Globus pallidus (tissue), 1 donor: ENCODE measurements at regions not wholly inside any gene's neighbourhood (a gene's known extent, or its start where the extent isn't known, plus 50 kb on each side); places are given as distances from the start of the nearest gene placed in this dataset.

Experiments used
- DNase-seq: peaks from one replicate; pipeline ENCODE4 v3.0.0-alpha.2; 2015; ENCODE audit warnings: low spot score

DNA sequence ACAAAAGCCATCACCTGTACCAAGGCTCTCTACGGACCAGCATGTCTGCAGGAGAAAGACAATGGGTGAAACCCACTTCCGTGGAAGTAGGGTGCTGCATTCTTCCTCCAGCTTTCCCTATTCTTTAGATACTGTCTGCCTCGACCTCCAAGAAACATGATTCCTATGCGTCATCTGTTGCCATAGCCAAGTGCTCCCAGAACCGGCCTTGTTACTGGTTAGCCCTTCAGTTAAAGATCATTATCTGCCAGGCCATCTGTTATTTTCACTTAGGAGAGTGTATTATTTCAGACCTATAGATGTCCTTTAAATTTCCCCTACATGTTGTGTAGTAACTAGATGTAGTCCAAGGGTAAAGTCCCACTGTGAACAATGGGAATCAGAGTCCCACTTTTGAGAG is 89.0 kb upstream of the KIAA1217 start:
- DNase-seq, result no peak

DNA sequence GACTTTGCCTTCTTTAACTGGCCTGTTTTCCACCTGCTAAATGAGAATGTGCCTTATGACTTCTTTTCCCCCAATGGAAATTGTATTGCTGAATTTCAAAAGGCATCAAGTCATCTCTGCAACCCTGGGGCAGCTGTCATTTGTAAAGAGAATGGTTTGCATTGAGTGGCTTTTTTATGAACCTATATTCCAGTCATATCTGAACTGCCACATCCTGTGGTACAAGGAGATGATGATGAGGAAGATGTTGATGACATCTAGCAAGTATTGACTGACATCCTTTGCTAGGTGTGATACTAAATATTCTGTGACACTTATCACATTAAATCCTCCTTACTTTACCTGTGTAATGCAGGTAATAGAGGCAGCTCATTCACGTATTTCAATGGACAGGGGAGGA is 88.3 kb upstream of the KIAA1217 start:
- no peak for DNase-seq

DNA sequence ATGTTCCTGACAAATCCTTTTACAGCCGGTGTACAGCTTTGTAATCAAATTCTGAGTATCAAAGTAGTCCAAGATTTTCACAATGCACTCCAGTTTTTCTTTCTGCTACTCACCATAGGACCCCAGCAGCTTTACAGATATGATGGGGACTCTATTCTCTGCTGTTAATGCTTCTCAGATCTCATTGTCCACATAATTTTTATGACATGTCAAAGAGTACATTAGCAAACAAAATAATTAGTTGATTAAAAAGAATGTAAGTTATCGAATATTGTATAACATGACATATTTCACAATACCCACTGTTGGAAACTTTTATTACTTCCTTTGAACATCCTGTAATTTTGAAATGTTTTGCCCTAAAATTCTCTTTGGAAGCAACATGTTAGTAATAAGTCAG is 81.4 kb upstream of the KIAA1217 start:
- DNase-seq, result no peak

DNA sequence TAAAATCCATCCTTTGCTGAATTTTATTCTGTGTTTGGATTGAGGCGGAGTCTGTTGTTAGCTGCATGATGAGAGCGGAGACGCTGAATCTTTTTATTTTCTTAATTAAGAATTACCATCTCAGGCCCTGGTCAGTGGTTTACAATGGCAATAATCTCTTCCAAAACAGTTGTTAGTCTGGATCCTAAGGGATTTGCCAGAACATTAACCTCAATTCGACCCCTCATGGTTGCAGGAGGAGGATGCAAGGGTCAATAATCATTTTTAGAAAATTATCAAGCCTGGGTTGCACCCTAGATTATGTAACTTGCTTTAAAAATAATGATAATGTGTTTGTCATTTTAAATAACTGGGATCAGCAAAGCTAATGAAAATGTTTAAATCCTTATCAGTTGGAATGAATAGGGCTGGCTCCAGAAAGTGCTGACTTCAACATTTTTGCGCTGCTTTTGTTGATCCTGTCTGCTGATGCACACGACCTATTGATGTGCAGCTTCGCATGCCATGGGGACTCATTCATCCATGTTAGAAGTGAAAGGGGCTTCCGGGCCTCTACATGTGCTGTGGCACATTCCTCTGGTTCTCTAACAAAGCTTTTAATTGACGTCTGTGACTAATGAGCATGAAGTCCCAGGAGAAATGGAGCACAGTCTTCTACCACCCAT is 80.7 kb upstream of the KIAA1217 start:
- no peak for DNase-seq

DNA sequence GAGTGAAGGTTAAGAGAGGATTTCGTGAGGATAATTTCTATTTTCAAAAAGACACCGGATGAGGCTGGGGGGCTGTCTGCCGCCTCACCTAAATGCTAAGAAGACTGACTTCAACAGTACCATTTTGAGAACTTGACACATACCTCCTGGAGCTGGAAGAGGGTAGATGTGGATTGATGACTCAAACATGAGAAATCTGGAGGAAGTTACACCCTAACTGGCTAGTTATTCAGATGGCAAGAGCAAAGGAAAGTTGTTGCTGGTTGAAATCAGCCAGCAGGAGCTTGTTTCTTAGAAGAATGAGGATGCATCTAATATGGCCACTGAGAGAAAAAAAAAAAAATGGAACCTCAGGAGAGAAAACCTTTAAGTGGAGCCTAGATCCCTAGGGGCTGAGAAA is 76.2 kb upstream of the KIAA1217 start:
- no peak for DNase-seq

DNA sequence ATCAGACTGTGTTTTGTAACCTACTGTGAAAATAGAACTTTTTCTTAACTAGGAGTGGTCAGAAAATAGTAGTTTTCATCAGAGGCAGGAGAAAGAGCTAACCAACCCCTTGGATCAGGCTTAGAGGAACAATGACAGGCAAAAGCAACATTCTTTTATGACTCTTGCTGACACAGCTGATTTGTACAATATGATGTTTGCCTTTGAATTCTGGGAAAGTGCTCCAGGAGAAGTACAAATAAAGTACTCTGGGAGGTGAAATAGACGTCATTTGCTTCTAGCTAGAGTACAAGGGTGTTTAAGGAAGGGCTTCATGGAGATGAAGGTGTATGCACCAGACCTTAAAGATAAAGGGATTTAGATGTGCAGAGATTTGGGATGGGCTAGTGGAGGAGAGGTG is 75.1 kb upstream of the KIAA1217 start:
- no peak for DNase-seq

DNA sequence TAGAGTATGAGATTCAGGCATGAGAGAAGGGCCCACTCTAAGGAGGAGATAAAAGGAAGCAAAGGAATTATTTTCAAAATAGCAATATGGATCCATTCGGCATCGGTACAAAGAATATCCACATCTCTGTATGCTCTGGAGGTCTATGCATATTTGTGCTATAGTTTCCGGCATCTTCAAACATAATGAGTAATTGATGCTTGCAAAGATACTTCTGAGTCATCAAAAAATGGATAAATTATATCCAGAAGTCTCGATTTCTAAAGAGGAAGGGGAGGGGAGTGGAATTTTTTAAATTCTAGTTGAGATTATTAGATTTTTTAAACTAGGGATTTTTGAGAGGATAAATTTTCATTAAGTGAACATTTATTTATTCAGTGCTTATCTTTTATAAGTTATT is 72.9 kb upstream of the KIAA1217 start:
- no peak for DNase-seq

DNA sequence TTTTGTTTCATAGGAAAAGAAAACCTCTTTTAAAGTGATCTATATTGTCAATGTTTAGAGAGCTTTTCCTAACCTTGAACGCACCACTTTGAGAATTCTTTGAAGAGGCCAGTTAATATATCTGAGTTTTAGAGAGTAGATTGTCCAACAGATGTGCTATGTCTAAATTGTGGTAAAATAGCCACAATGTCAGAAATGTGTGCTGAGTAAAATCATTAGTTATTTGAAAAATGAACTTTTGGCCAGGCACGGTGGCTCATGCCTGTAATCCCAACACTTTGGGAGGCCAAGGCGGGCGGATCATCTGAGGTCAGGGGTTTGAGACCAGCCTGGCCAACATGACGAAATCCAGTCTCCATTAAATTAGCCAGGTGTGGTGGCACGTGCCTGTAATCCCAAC is 61.6 kb upstream of the KIAA1217 start:
- no peak for DNase-seq

DNA sequence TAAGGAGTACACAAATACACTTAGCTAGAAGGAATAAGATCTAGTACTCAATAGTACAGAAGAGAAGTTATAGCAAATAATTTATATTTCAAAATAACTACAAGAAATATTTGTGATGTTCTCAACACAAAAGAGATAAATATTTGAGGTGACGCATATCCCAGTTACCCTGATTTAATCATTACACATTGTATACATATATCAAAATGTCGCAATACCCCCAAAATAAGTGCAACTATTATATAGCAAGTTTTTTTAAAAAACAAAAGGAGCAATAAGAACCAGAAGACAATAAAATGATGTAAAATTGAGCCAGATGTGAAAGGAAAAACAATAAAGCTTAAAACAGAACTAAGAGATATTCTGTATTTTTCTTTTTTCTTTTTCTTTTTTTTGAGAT is 59.3 kb upstream of the KIAA1217 start:
- no peak for DNase-seq

DNA sequence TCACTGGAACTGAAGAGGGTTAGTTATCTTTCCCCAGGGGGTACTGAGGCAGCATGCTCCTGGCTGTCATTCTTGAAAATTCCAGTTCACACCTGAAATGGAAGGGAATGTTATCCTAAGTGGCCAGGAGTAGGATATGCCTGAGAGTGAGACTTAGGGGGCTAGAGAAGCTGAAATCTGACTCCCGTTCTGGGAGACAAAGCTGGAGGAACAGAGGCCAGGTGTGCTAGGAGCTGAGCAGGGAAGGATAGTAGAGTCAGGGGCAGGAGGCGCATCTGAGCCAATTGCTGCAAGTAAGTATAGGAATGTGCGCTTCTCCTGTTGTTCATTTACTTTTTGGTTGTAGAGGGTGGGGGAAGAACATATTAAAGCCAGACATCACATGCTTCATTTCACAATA is 58.1 kb upstream of the KIAA1217 start:
- DNase-seq, result no peak

DNA sequence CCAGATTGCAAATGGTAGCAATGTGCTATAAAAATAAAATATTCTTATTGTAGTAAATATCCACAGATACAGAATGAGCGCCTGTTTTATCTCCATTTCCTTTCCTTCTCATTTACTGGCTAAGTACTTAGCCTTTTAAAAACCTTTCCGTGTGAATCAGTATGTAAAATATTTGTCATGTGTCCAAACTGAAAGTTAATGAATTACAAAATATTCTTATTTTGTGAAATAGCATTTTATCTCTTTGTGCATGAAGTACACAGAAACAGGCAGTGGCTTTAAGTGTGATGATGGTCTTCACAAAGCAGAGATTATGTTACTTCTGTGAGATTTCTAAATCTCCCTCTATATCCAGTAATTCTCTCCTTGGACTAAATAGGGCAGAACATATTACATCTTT is 56.7 kb upstream of the KIAA1217 start:
- no peak for DNase-seq

DNA sequence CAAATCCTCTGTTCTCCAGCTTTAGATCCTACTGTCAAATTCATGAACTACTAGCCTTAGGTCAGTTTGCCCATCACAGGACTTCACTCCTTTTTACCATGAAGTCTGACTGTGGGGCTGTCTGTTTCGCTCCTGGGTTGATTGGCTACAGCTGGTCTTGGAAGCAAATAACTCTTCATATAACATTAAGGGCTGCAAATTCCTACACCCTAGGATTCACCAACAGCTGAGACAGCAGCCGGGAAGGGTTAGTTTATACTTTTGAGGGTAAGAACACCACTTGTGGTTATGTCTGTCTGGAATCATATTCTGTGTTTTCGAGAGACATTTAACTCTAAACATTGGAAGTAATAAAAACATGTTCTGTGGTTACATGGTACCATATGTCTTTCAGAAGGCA is 55.9 kb upstream of the KIAA1217 start:
- no peak for DNase-seq

DNA sequence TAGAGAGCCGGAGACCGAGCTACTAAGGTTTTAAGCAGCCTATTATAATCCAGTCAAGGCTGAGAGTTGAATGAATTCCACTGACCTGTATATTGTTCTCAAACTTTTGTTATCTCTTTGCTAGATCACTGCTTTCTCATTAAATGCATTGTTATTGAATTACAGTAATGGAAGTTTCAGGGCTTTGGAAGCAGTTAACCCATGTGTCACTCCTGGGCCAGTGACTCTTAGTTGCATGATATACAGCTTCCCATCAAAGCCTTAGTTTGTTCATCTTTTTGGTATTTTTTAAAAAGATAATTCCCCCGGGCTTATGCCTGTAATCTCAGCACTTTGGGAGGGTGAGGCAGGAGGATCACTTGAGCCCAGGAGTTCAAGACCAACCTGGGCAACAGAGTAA is 55.4 kb upstream of the KIAA1217 start:
- no peak for DNase-seq

DNA sequence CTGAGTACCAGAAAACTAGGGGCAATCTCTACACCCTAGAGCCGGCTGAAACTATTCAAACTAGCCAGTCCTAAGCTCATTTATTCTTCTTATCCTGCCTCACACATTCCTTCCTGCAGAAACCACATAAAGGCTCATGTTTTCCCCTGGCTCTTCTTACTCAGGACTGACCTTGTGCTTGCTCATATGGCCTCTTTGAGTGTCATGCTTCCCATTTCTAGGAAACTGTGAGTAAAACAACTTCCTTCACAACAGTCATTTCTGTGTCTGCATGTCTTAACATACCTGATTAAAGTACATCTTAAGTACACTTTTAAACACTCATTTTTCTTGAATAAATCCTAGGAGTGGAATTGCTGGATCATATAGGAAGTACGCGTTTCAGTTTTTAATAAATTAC is 52.3 kb upstream of the KIAA1217 start:
- DNase-seq, result no peak

DNA sequence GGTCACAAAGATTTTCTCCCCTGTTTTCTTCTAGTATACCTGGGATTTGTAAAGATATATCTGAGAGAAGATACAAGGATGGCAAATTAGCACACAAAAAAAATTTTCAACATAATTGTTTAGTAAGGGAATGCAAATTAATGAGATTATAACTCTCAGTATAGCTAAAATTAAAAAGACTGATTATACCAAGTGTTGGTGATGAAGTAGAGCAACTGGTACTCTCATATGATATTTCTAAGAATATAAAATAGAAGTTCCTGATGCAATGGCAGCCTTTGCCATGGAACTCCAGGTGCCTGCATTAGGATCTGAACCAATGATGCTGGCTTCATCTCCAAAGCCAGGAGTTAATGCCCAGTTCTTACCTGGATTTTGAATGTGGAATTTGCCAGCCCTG is 51.4 kb upstream of the KIAA1217 start:
- DNase-seq, result no peak
